ENCODE measurements at regions not wholly inside any gene's neighbourhood (a gene's known extent, or its start where the extent isn't known, plus 50 kb on each side); places are given as distances from the start of the nearest gene placed in this dataset.
"Not testable (repeated sequence)": the region's sequence is repeated elsewhere in the genome, so short reads cannot be mapped to it uniquely, and the experiment has no call there.

DNA sequence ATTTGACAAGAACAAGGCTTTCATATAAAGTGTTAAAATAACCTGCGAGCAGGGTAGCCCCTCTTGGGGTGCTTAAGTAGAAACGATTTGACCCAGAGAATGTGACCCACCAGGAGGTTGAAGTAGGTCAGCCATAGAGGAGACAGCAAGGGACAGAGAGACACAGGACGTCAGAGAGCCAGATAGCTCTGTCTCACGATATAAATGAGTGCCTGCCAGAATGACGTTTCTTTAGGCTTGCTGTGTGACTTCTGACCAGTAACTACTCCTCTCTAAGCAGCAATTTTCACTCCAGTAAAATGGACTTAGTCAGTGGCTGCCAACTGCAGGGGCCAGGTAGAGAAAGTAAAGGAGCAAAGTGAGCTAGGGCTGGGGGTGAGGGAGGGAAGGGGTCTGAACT, 473.0 kb upstream of the C16orf82 start:
- Histone ChIP-seq H3K9ac (ENCODE audit: low read length) (no peak overlapping the region), H3K4me1 (ENCODE audit: insufficient read depth, low read length, severe bottlenecking) (no peaks in the 10 kb centered on the region), H3K9me2 (ENCODE audit: low read depth, low read length) (no peaks in the 10 kb centered on the region), H3K36me3 (ENCODE audit: insufficient read depth, low read length) (no peaks in the 10 kb centered on the region), H4K20me1 (ENCODE audit: insufficient read depth, low read length) (no peaks in the 10 kb centered on the region), H3K27ac (ENCODE audit: low read depth, low read length, poor library complexity, severe bottlenecking) (no peak overlapping the region), H2AFZ (ENCODE audit: low read length) (no peak overlapping the region), H3K4me3 (ENCODE audit: low read depth, low read length, poor library complexity, severe bottlenecking) (no peak overlapping the region), H3K27me3 (ENCODE audit: insufficient read depth, low read length) (no peaks in the 10 kb centered on the region), H3K4me2 (ENCODE audit: low read length) (no peak overlapping the region), H3F3A (ENCODE audit: insufficient read depth, low read length) (no peaks in the 10 kb centered on the region), H3K79me2 (ENCODE audit: insufficient read depth, low read length) (no peaks in the 10 kb centered on the region), H3K9me3 (ENCODE audit: low read length) (no peaks in the 10 kb centered on the region)
- TF ChIP-seq, protein P1, sequence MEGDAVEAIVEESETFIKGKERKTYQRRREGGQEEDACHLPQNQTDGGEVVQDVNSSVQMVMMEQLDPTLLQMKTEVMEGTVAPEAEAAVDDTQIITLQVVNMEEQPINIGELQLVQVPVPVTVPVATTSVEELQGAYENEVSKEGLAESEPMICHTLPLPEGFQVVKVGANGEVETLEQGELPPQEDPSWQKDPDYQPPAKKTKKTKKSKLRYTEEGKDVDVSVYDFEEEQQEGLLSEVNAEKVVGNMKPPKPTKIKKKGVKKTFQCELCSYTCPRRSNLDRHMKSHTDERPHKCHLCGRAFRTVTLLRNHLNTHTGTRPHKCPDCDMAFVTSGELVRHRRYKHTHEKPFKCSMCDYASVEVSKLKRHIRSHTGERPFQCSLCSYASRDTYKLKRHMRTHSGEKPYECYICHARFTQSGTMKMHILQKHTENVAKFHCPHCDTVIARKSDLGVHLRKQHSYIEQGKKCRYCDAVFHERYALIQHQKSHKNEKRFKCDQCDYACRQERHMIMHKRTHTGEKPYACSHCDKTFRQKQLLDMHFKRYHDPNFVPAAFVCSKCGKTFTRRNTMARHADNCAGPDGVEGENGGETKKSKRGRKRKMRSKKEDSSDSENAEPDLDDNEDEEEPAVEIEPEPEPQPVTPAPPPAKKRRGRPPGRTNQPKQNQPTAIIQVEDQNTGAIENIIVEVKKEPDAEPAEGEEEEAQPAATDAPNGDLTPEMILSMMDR (IDR thresholded peaks at IDR 0.05; ENCODE audit: low read length): no peak
- TF ChIP-seq EZH2 (IDR thresholded peaks at IDR 0.05; ENCODE audit: borderline replicate concordance, low read length): no peak

DNA sequence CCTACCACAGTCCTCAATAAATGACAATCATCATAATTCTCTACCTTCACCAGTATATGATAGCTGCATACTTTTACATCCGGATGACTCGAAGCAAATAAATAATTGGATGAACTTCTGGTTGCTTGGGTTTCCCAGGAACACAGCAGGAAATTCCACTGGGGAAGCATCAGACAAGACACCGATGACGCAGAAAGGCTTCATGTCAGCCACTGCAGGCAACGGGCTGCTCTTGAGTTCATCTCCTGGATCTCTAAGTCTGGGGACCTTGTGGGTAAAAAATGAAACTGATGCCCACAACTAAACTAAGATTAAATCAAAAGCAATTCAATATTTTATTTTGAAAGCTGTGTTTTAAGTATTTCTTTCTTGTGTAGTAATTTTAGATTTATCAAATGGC, 472.1 kb upstream of the C16orf82 start:
- Histone ChIP-seq H3F3A (ENCODE audit: insufficient read depth, low read length) (no peaks in the 10 kb centered on the region), H3K4me3 (ENCODE audit: low read depth, low read length, poor library complexity, severe bottlenecking) (no peak overlapping the region)
- TF ChIP-seq EZH2 (IDR thresholded peaks at IDR 0.05; ENCODE audit: borderline replicate concordance, low read length): no peak
- TF ChIP-seq, protein P1 (IDR thresholded peaks at IDR 0.05; ENCODE audit: low read length): no peak

DNA sequence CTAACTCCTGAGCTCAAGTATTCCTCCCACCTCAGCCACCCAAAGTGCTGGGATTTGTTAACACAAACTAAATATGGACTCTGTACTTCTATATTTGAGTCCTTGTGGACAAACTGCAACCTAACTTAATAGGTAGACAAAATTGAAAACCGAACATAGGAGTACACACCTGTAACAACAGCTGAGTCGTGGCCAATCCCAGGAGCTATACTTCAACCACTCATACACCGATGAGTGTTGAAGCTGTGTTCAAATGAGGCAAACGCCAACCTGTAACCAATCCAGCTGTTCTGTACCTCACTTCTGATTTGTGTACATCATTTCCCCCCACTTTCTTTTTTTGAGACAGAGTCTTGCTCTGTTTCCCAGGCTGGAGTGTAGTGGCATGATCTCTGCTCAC, 471.5 kb upstream of the C16orf82 start:
- Histone ChIP-seq H3F3A (ENCODE audit: insufficient read depth, low read length) (no peaks in the 10 kb centered on the region), H3K9me2 (ENCODE audit: low read depth, low read length) (no peaks in the 10 kb centered on the region), H3K4me2 (ENCODE audit: low read length) (no peak overlapping the region), H4K20me1 (ENCODE audit: insufficient read depth, low read length) (no peaks in the 10 kb centered on the region), H3K27ac (ENCODE audit: low read depth, low read length, poor library complexity, severe bottlenecking) (no peak overlapping the region), H3K27me3 (ENCODE audit: insufficient read depth, low read length) (no peaks in the 10 kb centered on the region; the same call in 1 of the 2 replicates), H3K9me3 (ENCODE audit: low read length) (no peaks in the 10 kb centered on the region), H3K36me3 (ENCODE audit: insufficient read depth, low read length) (no peaks in the 10 kb centered on the region), H3K9ac (ENCODE audit: low read length) (no peak overlapping the region), H2AFZ (ENCODE audit: low read length) (no peak overlapping the region), H3K4me1 (ENCODE audit: insufficient read depth, low read length, severe bottlenecking) (no peaks in the 10 kb centered on the region), H3K79me2 (ENCODE audit: insufficient read depth, low read length) (no peaks in the 10 kb centered on the region), H3K4me3 (ENCODE audit: low read depth, low read length, poor library complexity, severe bottlenecking) (no peak overlapping the region)
- no peak for TF ChIP-seq EZH2 (IDR thresholded peaks at IDR 0.05; ENCODE audit: borderline replicate concordance, low read length)
- TF ChIP-seq, protein P1 (IDR thresholded peaks at IDR 0.05; ENCODE audit: low read length): no peak

More for the DNA sequence above, 472.1 kb upstream of the C16orf82 start:
- H3K9ac ChIP-seq (ENCODE audit: low read length): no peak overlapping the region
- no peaks in the 10 kb centered on the region for H3K36me3 ChIP-seq (ENCODE audit: insufficient read depth, low read length)
- no peaks in the 10 kb centered on the region for H3K4me1 ChIP-seq (ENCODE audit: insufficient read depth, low read length, severe bottlenecking)
- H3K9me3 ChIP-seq (ENCODE audit: low read length): no peaks in the 10 kb centered on the region
- H3K79me2 ChIP-seq (ENCODE audit: insufficient read depth, low read length): no peaks in the 10 kb centered on the region
- no peak overlapping the region for H3K4me2 ChIP-seq (ENCODE audit: low read length)
- H4K20me1 ChIP-seq (ENCODE audit: insufficient read depth, low read length): no peaks in the 10 kb centered on the region
- no peak overlapping the region for H2AFZ ChIP-seq (ENCODE audit: low read length)
- H3K27ac ChIP-seq (ENCODE audit: low read depth, low read length, poor library complexity, severe bottlenecking): no peak overlapping the region
- no peaks in the 10 kb centered on the region; the same call in 1 of the 2 replicates for H3K27me3 ChIP-seq (ENCODE audit: insufficient read depth, low read length)
- no peaks in the 10 kb centered on the region for H3K9me2 ChIP-seq (ENCODE audit: low read depth, low read length)

DNA sequence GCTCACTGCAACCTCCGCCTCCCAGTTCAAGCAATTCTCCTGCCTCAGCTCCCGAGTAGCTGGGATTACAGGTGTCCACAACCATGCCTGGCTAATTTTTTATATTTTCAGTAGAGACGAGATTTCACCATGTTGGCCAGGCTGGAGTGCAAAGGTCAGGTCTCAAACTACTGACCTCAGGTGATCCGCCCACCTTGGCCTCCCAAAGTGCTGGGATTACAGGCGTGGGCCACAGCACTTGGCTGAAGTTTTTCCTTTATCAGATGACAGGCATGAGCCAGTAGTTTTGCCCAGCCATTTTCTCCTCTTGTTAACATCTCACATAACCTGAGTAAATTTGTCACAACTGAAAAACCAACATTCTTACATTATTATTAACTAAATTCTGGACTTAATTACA, 470.7 kb upstream of the C16orf82 start:
- not testable (repeated sequence) for H4K20me1 ChIP-seq (ENCODE audit: insufficient read depth, low read length); H3K79me2 ChIP-seq (ENCODE audit: insufficient read depth, low read length); H3K36me3 ChIP-seq (ENCODE audit: insufficient read depth, low read length); H3K27ac ChIP-seq (ENCODE audit: low read depth, low read length, poor library complexity, severe bottlenecking); H3F3A ChIP-seq (ENCODE audit: insufficient read depth, low read length); H3K9me2 ChIP-seq (ENCODE audit: low read depth, low read length); H3K4me1 ChIP-seq (ENCODE audit: insufficient read depth, low read length, severe bottlenecking); H3K27me3 ChIP-seq (ENCODE audit: insufficient read depth, low read length); H3K4me3 ChIP-seq (ENCODE audit: low read depth, low read length, poor library complexity, severe bottlenecking); H3K9ac ChIP-seq (ENCODE audit: low read length); H3K4me2 ChIP-seq (ENCODE audit: low read length); H3K9me3 ChIP-seq (ENCODE audit: low read length); H2AFZ ChIP-seq (ENCODE audit: low read length)
